HAP-1 (cell line): ENCODE measurements at regions not wholly inside any gene's neighbourhood (a gene's known extent, or its start where the extent isn't known, plus 50 kb on each side); places are given as distances from the start of the nearest gene placed in this dataset.
"Not testable (repeated sequence)": the region's sequence is repeated elsewhere in the genome, so short reads cannot be mapped to it uniquely, and the experiment has no call there.

Experiments used
- DNase-seq, 2 experiments: peaks; one replicate each; pipeline ENCODE4 v3.0.0-alpha.2; 2016 to 2020; ENCODE audit warnings: low spot score in 2 of 2
- H3K27me3 ChIP-seq: fragments of 250-450 bp; sonication (Bioruptor Pico); 2 replicates; pipeline ENCODE4 v1.5.1; 2020; ENCODE audit warnings: low read depth, mild to moderate bottlenecking, moderate library complexity
- H3K36me3 ChIP-seq: fragments of 250-450 bp; sonication (Bioruptor Pico); replicated peaks from 2 replicates; pipeline ENCODE4 v1.5.1; 2020; ENCODE audit warnings: mild to moderate bottlenecking
- H3K4me1 ChIP-seq: fragments of 250-450 bp; sonication (Bioruptor Pico); 2 replicates; pipeline ENCODE4 v1.5.1; 2020; ENCODE audit warnings: mild to moderate bottlenecking
- H3K4me3 ChIP-seq: fragments of 250-450 bp; sonication (Bioruptor Pico); 2 replicates; pipeline ENCODE4 v1.5.1; 2020; ENCODE audit warnings: mild to moderate bottlenecking, moderate library complexity
- H3K9me3 ChIP-seq: fragments of 250-450 bp; sonication (Bioruptor Pico); 2 replicates; pipeline ENCODE4 v1.5.1; 2020; ENCODE audit warnings: mild to moderate bottlenecking, moderate library complexity
- in situ Hi-C: fragments of 300-500 bp; cut with MboI; formaldehyde crosslinking; loops from 3 replicates; pipeline ENCODE4 v1.14.3; 2020; ENCODE audit warnings: low sequenced_read_pairs, inconsistent platforms, mixed read lengths

DNA sequence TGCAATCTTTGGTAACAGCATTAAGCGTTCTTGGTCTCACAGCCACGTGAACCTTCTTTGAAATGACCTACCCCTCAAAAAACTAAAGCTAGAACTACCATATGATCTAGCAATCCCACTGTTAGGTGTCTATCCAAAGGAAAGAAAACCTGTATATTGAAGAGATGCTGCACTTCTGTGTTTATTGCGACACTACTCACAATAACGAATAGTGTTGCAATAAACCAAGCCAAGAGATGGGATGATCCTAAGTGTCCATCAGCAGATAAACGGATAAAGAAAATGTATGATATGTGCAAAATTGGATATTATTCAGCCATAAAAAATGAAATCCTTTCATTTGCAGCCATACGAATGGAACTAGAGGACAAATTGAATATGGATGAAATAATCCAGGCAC is 637.9 kb downstream of the EFNB2 start:
- no peaks in the 10 kb centered on the region for H3K4me1 ChIP-seq
- no peak for DNase-seq
- in situ Hi-C loops: no loop called here
- H3K36me3 ChIP-seq: no peaks in the 10 kb centered on the region
- no peaks in the 10 kb centered on the region for H3K27me3 ChIP-seq
- no peak overlapping the region for H3K4me3 ChIP-seq
- no peaks in the 10 kb centered on the region for H3K9me3 ChIP-seq

DNA sequence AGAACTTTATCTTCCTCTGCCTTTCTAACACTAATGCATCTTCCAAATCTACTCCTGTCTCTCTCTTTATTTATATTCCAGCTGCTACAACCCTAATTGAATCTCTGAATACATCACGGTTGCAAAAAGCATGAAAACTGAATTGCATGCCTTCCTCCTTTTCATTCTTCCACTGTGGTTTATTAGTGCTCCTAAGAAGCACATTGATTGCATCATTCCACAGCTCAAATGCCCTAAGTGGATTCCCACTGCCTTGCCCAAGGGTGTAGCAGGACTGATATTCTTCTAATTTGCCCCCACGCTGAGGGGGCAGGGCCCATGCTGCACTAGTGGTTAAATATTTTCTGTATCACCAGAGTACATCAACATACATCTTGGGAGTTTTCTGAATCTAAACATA is 640.8 kb downstream of the EFNB2 start:
- H3K27me3 ChIP-seq: no peaks in the 10 kb centered on the region
- H3K9me3 ChIP-seq: no peaks in the 10 kb centered on the region
- H3K4me3 ChIP-seq: no peak overlapping the region
- in situ Hi-C loops: no loop called here
- no peaks in the 10 kb centered on the region for H3K4me1 ChIP-seq
- no peak for DNase-seq
- no peaks in the 10 kb centered on the region for H3K36me3 ChIP-seq

DNA sequence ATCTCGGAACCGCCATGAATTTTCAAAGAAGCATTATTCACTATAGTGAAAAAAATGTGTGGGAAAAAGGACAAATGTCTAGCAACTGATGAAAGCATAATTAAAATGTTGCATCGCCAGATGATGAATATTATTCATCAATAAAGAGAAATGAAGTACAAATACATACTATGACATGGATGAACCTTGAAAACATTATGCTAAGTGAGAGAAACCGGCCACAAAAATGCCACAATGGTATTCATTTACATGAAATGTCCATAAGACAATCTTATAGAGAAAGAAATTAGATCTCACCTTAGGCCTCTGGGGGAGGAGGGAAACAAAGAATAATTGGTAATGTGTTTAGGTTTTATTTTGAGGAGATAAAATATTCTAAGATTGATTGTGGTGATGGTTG is 645.0 kb downstream of the EFNB2 start:
- no peaks in the 10 kb centered on the region for H3K36me3 ChIP-seq
- H3K4me1 ChIP-seq: no peaks in the 10 kb centered on the region
- H3K9me3 ChIP-seq: no peaks in the 10 kb centered on the region
- no peak for DNase-seq
- no peak overlapping the region for H3K4me3 ChIP-seq
- no peaks in the 10 kb centered on the region for H3K27me3 ChIP-seq
- in situ Hi-C loops: no loop called here

DNA sequence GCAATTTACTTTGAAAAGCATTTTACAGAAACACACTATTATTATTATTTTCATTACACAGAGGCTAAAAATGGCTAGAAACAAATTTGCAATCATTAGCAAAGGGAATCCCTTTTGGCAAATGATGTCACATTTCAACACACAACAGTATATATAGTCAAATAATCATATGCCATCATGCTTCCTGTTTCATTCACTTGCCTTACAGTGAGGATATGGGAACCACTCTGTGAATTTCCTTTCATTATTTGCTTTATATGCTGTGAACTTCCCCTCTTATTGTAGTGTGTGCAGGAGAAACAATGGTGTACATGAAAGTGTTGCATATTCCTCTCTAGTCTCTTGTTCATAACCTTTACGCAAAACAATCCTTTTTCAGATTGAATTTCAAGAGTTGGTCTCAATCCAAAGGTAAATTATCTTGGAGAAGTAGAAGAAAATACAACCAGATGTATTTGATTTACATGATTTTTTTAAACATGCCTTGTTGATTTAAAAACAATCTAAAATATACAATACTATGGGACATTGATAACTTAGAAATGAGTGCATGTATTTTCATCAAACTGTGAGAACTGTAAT is 657.3 kb downstream of the EFNB2 start:
- in situ Hi-C loops: no loop called here
- no peak overlapping the region for H3K4me3 ChIP-seq
- H3K27me3 ChIP-seq: no peaks in the 10 kb centered on the region
- H3K36me3 ChIP-seq: no peaks in the 10 kb centered on the region
- no peak for DNase-seq
- no peaks in the 10 kb centered on the region for H3K4me1 ChIP-seq
- no peaks in the 10 kb centered on the region for H3K9me3 ChIP-seq

DNA sequence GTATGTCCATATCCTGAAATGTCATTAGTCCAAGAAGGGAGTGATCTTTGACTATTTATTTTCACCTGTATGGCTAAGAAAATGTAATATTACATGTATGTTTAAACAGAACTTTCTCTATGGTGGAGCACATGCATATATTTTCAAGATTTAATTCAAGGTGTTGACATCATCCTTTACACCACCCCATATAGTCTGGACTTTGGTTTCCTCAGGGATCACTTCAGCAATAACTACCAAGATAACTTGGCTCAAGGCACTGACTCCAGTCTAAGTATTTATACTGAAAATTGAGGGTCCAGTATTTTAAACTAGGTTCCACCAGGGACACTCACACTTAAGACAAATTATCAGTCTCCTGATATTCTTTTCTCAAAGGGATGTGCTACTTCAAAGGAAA is 660.6 kb downstream of the EFNB2 start:
- Histone ChIP-seq H3K36me3 (no peaks in the 10 kb centered on the region), H3K4me3 (no peak overlapping the region), H3K27me3 (no peaks in the 10 kb centered on the region), H3K9me3 (no peaks in the 10 kb centered on the region), H3K4me1 (no peaks in the 10 kb centered on the region)
- no peak for DNase-seq
- in situ Hi-C loops: no loop called here

DNA sequence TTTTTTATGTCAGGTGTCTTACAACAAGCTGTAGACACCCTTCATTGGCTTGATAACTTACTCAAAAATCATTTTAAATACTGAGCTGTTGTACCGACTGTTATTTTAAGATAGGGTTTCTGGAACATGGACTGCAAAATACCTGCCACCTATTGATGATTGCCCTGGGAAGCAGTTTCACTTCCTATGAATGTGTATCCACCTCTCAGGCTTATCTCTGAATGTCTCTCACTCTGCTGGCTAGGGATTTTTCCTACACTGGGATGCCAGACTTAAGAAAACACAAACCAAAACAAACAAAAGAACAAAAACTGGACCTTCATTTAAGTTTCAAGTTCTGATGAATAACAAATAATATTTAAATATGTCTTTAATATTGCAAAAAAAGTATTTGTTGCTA is 663.7 kb downstream of the EFNB2 start:
- no peaks in the 10 kb centered on the region for H3K4me1 ChIP-seq
- no peaks in the 10 kb centered on the region for H3K9me3 ChIP-seq
- H3K36me3 ChIP-seq: no peaks in the 10 kb centered on the region
- H3K27me3 ChIP-seq: no peaks in the 10 kb centered on the region
- DNase-seq: no peak
- no peak overlapping the region for H3K4me3 ChIP-seq
- in situ Hi-C loops: no loop called here

DNA sequence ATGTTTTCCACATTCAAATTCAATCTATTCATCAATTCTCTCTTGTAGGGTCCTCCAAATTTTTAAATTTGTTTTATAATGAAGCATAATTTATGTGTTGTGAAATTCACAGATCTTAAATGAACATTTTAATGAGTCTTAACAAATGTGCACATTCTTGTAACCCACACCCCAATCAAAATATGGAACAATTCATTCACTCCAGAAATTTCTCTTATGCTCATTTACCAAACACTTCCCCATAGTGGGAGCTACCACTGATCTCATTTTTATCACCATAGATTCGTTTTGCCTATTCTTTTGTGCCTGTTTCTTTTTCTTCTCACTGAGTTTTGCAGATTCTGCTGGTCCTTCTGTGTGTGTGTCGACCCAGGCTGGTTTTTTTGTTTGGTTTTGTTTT is 664.1 kb downstream of the EFNB2 start:
- DNase-seq: no peak
- H3K27me3 ChIP-seq: no peaks in the 10 kb centered on the region
- H3K36me3 ChIP-seq: no peaks in the 10 kb centered on the region
- H3K4me3 ChIP-seq: no peak overlapping the region
- in situ Hi-C loops: no loop called here
- H3K4me1 ChIP-seq: no peaks in the 10 kb centered on the region
- H3K9me3 ChIP-seq: no peaks in the 10 kb centered on the region

DNA sequence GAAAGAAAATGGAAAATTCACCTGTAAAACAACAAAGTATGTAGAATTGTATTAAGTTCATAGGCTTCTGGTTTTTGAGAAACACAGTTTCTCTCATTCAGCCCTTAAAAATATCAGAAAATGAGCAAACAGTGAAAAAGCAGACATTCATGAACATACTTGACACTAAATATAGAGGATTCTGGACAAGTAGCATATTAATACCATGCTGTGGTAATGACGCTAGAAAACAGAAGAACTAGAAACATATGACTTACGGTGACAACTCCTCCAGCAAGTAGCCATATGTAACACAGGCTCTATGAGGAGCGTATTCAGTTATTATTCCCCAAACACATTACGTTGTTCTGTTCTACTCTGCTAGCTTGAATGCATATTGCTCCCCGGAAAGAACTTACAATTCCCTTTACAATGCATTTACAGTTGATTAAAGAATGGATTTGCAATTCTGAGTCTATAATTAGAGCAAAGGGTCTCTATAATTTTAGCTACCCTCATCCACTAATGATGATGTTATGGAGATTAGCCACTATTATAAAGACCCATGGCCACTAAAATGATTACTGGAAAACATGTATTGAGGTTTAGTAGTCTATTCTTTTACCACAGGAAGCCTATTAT is 672.1 kb downstream of the EFNB2 start:
- Histone ChIP-seq H3K27me3 (no peaks in the 10 kb centered on the region), H3K36me3 (no peaks in the 10 kb centered on the region), H3K4me3 (no peak overlapping the region), H3K4me1 (no peaks in the 10 kb centered on the region), H3K9me3 (no peaks in the 10 kb centered on the region)
- in situ Hi-C loops: no loop called here
- DNase-seq: no peak

DNA sequence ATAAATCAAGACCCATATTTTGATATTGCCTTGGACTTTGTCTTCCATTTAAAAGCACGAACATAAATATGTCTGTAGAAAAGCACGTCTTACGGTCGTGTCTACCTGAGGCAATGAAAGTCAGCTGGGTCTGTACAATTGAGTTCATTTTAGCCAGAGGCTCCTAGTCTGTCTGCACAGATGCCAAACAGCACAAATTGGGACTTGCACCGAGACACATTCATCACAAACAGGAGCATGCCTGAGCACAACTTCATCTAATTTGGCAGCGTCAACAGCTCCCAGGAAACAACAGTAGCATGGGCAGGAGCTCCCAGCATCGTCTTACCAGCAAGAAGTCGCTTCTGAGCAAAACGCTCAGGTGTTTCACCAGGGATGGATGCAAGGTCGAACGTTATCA is 687.0 kb downstream of the EFNB2 start:
- no peaks in the 10 kb centered on the region for H3K4me1 ChIP-seq
- in situ Hi-C loops: no loop called here
- DNase-seq: no peak
- no peak overlapping the region for H3K4me3 ChIP-seq
- no peaks in the 10 kb centered on the region for H3K36me3 ChIP-seq
- no peaks in the 10 kb centered on the region for H3K9me3 ChIP-seq
- no peaks in the 10 kb centered on the region for H3K27me3 ChIP-seq

DNA sequence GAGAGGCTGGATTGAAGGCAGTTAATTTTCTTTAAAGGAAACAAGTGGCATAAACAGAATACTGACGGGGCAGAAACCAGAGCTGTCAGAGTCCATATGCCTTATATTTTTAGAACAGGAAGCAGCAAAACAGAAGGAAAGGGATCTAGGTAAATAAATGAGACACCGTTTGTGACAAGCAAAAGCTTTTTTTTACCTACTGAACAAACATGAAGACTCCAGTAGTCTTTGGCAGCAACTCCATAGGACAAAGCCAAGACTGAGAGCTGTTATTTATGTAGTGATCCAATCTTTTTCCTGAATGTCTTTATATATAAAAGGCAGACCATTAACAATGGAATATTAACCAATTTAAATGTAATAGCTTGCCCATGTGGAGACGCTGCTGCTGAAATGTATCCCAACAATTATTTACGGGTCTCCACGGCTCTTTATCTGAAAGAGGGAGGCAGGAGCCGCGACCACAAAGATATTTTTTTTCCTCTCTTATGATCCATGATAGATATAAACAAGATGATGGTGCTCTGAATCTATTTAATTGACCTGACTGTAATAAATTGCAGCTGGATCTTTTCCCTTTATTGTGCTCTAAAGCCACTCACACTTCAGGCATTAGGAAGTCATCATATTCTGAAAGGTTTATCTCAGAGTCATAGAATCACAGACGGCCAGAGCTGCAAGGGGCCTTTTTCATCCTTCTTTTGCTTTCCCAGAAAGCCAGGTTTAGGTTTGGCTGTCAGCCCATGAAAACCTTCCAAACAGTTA is 687.8 kb downstream of the EFNB2 start:
- DNase-seq: no peak
- Histone ChIP-seq H3K4me3 (no peak overlapping the region), H3K9me3 (no peaks in the 10 kb centered on the region), H3K36me3 (no peaks in the 10 kb centered on the region), H3K4me1 (no peaks in the 10 kb centered on the region), H3K27me3 (no peaks in the 10 kb centered on the region)
- in situ Hi-C loops: no loop called here

DNA sequence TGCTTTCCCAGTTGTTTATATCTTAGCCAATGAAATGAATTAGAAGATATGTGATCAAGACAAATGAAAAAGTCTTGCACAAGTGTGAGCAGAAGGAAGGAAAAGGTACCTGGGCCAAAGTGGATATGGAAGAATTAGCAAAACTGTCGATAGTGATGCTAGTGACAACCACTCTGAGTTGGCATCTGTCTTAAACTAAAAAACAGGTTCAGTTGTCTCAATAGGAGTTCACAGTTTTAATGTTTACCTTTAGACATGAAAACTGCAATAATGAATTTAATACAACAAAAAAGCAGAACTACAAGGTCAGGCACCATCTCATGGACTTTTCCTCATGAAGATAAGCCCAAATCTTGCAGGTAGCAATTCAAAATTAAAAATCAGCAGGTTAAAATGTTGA is 688.5 kb downstream of the EFNB2 start:
- H3K27me3 ChIP-seq: no peaks in the 10 kb centered on the region
- in situ Hi-C loops: no loop called here
- H3K9me3 ChIP-seq: no peaks in the 10 kb centered on the region
- H3K36me3 ChIP-seq: no peaks in the 10 kb centered on the region
- no peak for DNase-seq
- no peak overlapping the region for H3K4me3 ChIP-seq
- no peaks in the 10 kb centered on the region for H3K4me1 ChIP-seq

DNA sequence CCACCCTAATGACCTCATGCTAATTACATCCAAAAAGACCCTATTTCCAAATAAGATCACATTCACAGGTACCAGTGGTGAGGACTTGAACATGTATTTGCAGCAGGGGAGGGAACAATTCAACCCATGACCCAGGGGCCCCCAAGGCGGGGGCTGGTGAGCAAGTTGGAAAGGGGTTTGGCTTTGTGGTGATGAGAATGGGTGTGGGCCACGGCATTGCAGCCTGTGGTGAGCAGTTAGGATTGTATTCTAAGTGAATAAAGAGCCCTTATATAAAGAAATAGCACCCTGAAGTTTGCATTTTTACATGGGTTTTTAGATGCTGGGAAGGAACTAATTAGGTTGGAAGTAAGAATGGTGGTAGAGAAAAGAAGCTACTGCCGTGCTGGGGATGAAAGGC is 694.2 kb downstream of the EFNB2 start:
- Histone ChIP-seq H3K36me3 (no peaks in the 10 kb centered on the region), H3K4me1 (no peaks in the 10 kb centered on the region), H3K9me3 (no peaks in the 10 kb centered on the region), H3K4me3 (no peak overlapping the region), H3K27me3 (no peaks in the 10 kb centered on the region)
- in situ Hi-C loops: no loop called here
- DNase-seq: no peak

DNA sequence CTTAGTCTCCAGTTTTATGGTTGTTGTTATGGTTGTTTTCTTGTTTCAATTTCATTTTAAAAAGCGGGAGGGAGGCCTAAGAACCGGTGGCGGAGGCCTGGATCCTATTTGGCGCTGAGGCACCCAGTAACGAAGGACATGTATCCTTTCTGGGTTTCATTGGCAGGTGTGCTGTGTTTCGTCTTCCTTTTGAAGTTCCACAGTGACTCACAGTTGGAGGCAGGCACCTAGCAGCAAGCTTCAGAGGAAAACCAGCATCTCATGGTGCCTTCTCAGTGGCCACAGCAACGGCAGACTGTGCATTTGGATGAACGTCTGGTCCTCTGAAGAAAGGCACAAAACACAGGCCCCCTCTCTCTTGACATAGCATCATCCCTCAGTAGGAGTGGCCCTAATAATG is 697.2 kb downstream of the EFNB2 start:
- no peaks in the 10 kb centered on the region for H3K27me3 ChIP-seq
- no peaks in the 10 kb centered on the region for H3K36me3 ChIP-seq
- in situ Hi-C loops: no loop called here
- H3K4me1 ChIP-seq: no peaks in the 10 kb centered on the region
- no peak overlapping the region for H3K4me3 ChIP-seq
- no peak for DNase-seq
- no peaks in the 10 kb centered on the region for H3K9me3 ChIP-seq

DNA sequence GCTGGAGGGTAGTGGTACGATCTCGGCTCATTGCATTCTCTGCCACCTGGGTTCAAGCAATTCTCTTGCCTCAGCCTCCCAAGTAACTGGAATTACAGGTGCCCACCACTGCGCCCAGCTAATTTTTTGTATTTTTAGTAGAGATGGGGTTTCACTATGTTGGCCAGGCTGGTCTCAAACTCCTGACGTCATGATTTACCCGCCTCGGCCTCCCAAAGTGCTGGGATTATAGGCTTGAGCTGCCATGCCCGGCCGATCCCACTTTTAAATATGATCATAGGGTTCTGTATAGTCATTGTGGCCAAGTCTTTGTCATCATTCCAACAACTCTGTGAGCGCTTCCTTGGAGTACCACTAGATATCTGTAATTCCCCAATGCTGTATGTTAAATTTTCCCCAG is 698.2 kb downstream of the EFNB2 start:
- H3K9me3 ChIP-seq, in situ Hi-C loops, DNase-seq, H3K36me3 ChIP-seq, H3K27me3 ChIP-seq, H3K4me1 ChIP-seq, H3K4me3 ChIP-seq: not testable (repeated sequence)
